NCI-H1092 (cell line): ENCODE measurements at regions not wholly inside any gene's neighbourhood (a gene's known extent, or its start where the extent isn't known, plus 50 kb on each side); places are given as distances from the start of the nearest gene placed in this dataset.

Experiments
- DNase-seq: peaks from one replicate; lab custom pipeline; 2025; lab: John Stamatoyannopoulos, UW

GRCh38 chr1:106072909-106073600 is 983.4 kb upstream of the PRMT6 start:
- DNase-seq = no peak

GRCh38 chr1:106080608-106081325 is 975.7 kb upstream of the PRMT6 start:
- no peak for DNase-seq

- no peak for DNase-seq
These were observed 945.4 kb upstream of the PRMT6 start for GRCh38 chr1:106111044-106111443.

DNA sequence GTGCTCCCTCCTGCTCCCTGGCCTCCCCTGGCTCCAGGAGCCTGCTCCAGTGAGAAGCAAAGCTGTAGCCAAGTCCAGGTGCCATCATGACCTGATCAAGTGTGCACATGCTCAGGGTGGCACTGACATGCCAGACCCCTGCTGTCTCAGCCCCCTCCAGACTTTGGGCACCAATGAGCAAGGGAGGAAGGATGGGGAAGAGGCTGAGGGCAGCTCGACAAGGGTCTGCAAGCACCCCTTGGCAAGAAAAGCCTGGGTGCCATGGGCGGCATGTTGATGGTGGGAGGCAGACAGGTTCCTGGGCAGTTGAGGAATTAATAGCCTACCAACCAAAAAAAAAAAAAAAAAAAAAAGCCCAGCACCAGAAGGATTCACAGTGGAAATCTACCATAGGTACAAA is 942.6 kb upstream of the PRMT6 start:
- DNase-seq = no peak

DNA sequence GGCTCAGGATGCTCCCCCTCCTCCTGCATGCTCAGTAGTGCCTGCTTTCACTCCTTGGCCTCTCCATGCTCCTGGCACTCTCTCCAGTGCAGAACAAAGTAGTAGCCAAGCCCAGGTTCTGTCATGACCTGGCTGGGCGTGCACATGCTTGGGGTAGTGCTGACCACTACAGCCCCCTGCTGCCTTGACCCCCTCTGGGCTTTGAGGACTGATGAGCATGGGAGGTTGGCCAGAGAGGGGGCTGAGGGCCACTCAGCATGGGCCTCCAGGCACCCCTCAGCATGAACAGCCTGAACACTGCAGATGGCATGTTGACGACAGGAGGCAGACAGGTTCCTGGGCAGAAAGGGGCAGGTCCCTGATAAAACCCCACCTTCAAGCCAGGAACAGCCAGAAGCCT is 935.7 kb upstream of the PRMT6 start:
- no peak for DNase-seq

DNA sequence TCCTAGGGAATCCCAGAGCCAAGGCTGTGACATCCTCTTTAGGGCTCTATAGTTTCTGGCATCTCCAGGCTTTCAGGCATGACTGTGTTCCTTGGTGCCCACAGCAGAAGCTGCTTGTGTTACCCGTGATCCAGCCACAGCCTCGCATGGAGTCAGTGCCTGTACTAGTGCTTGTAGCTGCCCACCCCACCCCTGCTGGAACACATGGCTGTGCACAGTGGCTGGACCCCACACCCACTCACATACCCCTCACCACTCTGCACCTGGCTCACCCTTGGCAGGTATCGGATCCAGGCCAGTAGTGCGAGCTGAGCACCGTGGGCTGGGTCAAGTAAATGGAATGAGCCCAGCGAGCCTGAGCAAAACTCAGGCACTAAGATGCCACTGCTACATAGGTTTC is 934.7 kb upstream of the PRMT6 start:
- no peak for DNase-seq

DNA sequence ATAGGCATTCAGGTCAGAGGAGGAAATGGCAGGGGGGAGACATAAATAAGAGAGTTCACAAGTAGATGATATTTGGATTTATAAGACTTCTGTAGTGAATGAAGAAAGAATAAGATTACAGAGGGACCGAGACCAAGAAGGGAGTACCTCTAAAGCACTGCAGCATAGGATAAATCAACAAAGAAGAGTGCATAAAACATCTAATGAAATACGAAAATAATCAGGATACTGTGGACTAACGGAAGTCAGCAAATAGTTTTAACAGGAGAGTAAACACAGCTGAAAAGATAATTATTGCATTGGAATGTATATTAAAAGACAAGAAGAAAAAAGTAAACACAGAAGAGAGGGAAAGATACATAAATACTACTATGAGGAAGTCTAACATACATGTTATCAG is 921.9 kb upstream of the PRMT6 start:
- DNase-seq = no peak

DNA sequence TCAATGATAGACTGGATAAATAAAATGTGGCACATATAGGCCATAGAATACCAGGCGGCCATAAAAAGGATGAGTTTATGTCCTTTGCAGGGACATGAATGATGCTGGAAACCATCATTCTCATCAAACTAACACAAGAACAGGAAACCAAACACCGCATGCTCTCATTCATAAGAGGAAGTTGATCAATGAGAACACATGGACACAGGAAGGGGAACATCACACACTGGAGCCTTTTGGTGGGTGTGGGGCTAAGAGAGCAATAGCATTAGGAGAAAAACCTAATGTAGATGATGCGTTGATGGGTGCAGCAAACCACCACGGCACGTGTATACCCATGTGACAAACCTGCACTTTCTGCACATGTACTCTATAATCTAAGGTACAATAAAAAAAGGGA is 883.4 kb upstream of the PRMT6 start:
- DNase-seq = no peak

GRCh38 chr1:106178791-106179190 is 877.7 kb upstream of the PRMT6 start:
- no peak for DNase-seq

DNA sequence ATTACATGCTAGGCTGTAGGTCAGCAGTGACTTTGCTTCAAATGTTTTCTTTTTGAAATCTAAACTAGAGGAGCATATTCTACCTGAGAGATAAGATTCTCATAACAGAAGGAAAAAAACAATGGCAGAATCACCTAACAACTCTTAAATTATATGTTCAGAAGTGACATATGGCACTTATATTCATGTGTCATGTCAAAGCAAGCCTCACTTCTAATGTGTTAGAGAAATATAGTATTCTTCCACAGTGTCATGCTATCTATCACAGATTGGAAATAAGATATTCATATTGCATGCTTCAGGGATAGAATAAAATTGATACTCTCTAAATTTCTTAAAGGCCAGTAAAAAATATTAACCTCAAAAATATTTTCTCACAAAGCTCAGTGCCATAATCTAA is 874.6 kb upstream of the PRMT6 start:
- no peak for DNase-seq

- DNase-seq = no peak
These were observed 871.4 kb upstream of the PRMT6 start for GRCh38 chr1:106185089-106185488.

GRCh38 chr1:106189780-106190179 is 866.7 kb upstream of the PRMT6 start:
- DNase-seq = no peak

DNA sequence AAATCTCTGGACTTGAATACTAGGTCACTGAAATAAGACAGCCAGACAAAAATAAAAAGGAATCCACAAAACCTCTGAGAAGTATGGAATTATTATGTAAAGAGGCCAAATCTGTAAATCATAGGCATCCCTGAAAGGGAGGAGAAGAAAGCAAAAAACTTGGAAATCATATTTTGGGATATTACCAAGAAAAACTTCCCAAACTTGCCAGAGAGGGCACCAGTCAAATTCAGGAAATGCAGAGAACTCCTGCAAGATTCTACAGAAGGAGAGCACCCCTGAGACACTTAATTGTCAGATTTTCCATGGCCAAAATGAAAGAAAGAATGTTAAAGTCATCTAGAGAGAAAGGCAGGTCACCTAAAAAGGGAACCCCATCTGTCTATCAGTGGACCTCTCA is 862.3 kb upstream of the PRMT6 start:
- no peak for DNase-seq

- DNase-seq = no peak
These were observed 855.8 kb upstream of the PRMT6 start for GRCh38 chr1:106200711-106201110.

GRCh38 chr1:106207185-106207584 is 849.3 kb upstream of the PRMT6 start:
- DNase-seq = no peak

- DNase-seq = no peak
These were observed 838.7 kb upstream of the PRMT6 start for GRCh38 chr1:106217765-106218164.

DNA sequence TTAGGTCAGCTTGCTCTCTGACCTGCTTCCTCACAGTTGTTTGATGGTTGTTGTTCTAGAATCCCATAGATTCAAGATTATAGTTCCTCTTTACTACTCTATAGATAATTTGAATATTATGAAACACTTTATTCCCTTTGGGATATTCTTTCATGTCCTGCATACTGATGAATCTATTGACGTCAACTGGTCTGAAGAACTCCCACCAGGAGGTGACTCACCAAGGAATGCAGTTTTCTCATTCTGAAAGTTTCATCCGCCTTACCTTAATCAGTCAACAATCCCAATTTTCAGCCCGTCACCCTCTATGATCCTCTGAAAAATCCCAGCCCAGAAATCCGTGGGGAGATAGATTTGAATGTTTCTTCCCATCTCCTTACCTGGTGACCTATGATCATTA is 834.1 kb upstream of the PRMT6 start:
- no peak for DNase-seq

DNA sequence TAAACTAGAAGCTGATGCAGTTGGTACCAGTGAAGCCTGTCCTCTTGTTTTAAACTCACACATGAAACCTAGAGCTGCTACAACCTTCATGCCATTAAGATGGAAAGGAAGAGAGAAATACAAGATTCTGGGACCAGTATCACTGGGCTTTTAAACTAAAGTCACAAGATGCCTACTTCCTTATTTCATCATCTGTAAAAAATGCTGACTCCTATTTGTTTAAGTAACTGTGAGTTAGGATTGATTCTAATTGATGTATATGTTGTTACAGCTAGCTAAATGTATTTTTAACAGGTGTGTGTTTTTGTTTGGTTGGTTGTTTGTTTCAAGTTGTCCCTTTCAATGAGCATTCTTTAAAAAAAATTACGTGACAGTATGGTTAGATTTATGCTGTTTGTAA is 833.3 kb upstream of the PRMT6 start:
- no peak for DNase-seq

- no peak for DNase-seq
These were observed 832.0 kb upstream of the PRMT6 start for GRCh38 chr1:106224426-106224825.

GRCh38 chr1:106225403-106225802 is 831.1 kb upstream of the PRMT6 start:
- DNase-seq = no peak

DNA sequence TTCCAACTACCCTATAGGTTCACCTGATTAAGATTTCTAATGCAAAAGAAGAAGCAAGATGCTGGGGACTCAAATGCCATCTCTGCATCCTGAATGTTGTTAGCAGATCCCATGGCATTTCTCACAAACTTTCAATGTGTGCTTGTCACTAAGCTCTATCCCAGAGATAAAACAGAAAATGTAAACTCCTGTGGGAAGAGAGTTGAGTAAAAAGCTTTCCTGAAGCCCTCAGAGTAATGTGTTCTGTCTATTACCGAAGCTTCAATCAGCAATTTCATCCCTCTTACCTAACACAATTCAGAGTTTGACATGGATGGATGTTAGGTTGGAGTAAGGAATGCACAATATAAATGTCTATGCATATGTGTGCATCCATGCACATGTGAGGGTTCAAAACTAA is 829.9 kb upstream of the PRMT6 start:
- no peak for DNase-seq

DNA sequence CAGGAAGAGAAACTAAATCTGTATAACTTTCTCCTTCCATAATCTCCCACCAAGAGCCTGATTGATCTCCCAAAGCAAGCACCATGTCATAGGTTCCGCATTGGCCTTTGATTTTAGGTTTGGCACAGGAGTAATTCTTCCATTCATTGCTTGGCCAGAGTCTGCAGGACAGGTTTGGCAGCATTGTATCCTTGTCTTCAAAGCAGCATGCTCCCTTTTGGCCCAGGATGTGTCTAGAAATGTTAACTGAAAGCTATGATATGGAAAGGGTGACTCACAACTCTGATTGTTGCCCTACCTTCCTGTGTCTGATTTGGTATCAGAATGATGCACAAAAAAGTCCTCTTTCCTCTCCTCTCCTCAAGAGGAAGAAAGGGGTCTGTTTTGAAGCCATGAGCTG is 824.3 kb upstream of the PRMT6 start:
- no peak for DNase-seq

GRCh38 chr1:106233511-106233910 is 823.0 kb upstream of the PRMT6 start:
- no peak for DNase-seq

DNA sequence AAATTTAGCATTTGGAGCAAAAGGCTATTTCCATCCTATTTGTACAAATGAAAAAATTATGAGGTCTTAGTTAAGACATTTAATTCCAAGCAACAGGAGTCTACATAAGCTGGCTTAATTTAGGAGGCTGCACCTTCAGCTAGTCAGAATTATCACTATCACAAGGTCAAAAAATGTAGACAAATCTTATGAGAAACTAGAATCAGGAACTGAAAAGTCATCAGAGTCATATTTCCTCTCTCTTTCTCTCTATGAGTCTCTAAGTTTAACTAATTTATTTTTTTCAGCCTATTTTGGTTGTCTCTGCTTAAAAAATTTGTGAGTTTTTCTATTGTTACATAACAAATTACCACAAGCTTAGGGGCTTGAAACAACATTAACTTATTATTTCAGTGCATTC is 807.1 kb upstream of the PRMT6 start:
- DNase-seq = no peak
